B cell (primary cell): ENCODE measurements at regions not wholly inside any gene's neighbourhood (a gene's known extent, or its start where the extent isn't known, plus 50 kb on each side); places are given as distances from the start of the nearest gene placed in this dataset.

Experiments used
- ATAC-seq: fragments of 200-7000 bp; cut with Tn5 transposase; one replicate; pipeline ENCODE4 v1.10.0; 2021; ENCODE audit warnings: low read depth, mild to moderate bottlenecking, moderate number of reproducible peaks, moderate library complexity
- CTCF ChIA-PET: fragments of 350-600 bp; sonication (Branson Sonifier 250); formaldehyde crosslinking; loops from one replicate; lab custom pipeline; 2021; ENCODE audit warnings: antibody characterized with exemption, inconsistent platforms; lab: Charles Lee
- POLR2A ChIA-PET: fragments of 350-600 bp; sonication (Branson Sonifier 250); formaldehyde crosslinking; loops from one replicate; lab custom pipeline; 2021; ENCODE audit warnings: antibody characterized with exemption; lab: Charles Lee
- DNase-seq: peaks from one replicate; pipeline ENCODE4 v3.0.0; 2013
- H2AFZ ChIP-seq: 2 replicates; pipeline ENCODE4 v1.6.1; 2012; ENCODE audit warnings: mild to moderate bottlenecking, low read depth, low read length; ENCODE audit not compliant: insufficient read depth, poor library complexity, severe bottlenecking
- H3K27ac ChIP-seq, 2 donors: 1 replicate in 1 of 2; 2 replicates in 1 of 2; pipeline ENCODE4 v1.5.1; 2012 to 2013; ENCODE audit warnings: low read length in 2 of 2, mild to moderate bottlenecking in 2 of 2, moderate library complexity in 1 of 2
- H3K27me3 ChIP-seq, 4 experiments: fragments of 200-600 bp in 1 of 4; sonication (generic) in 1 of 4; replicated peaks in 1 of 4; 1 replicate in 2 of 4; 2 replicates in 2 of 4; pipeline versions ENCODE4 v1.6.1 to v1.7.0; 2013 to 2016; ENCODE audit warnings: low read length in 3 of 4, mild to moderate bottlenecking in 2 of 4, mixed read lengths in 1 of 4, moderate library complexity in 1 of 4; ENCODE audit not compliant: insufficient read depth in 4 of 4, control insufficient read depth in 3 of 4; ENCODE audit errors: control extremely low read depth in 1 of 4
- H3K36me3 ChIP-seq, 2 experiments: replicated peaks in 1 of 2; 1 replicate in 1 of 2; 2 replicates in 1 of 2; pipeline versions ENCODE4 v1.6.1 to v1.7.1; 2013; ENCODE audit warnings: low read length in 1 of 2; ENCODE audit not compliant: insufficient read depth in 2 of 2, control insufficient read depth in 1 of 2; ENCODE audit errors: control extremely low read depth in 1 of 2, extremely low read depth in 1 of 2
- H3K4me1 ChIP-seq, 2 donors: fragments of 200-600 bp in 1 of 2; sonication (generic) in 1 of 2; 1 replicate in 1 of 2; 2 replicates in 1 of 2; pipeline versions ENCODE4 v1.5.1 to v1.6.1; 2013 to 2017; ENCODE audit warnings: low read length in 2 of 2; ENCODE audit not compliant: control insufficient read depth in 2 of 2, insufficient read depth in 2 of 2
- H3K4me2 ChIP-seq: replicated peaks from 2 replicates; pipeline ENCODE3; 2012; ENCODE audit warnings: mild to moderate bottlenecking, low read depth, low read length; ENCODE audit not compliant: poor library complexity, severe bottlenecking
- H3K4me3 ChIP-seq, 5 experiments: fragments of 200-600 bp in 1 of 5; sonication (generic) in 1 of 5; 1 replicate in 3 of 5; 2 replicates in 2 of 5; pipeline versions ENCODE4 v1.5.1 to v1.7.0; 2011 to 2016; ENCODE audit warnings: low read length in 4 of 5, mild to moderate bottlenecking in 4 of 5, low read depth in 2 of 5, control low read depth in 1 of 5, moderate library complexity in 1 of 5; ENCODE audit not compliant: insufficient read depth in 1 of 5; ENCODE audit errors: control extremely low read depth in 1 of 5, extremely low read depth in 1 of 5
- H3K79me2 ChIP-seq: fragments of 200-600 bp; sonication (generic); one replicate; pipeline ENCODE4 v1.6.0; 2016; ENCODE audit warnings: low read length; ENCODE audit not compliant: control insufficient read depth, insufficient read depth
- H3K9ac ChIP-seq: fragments of 200-600 bp; sonication (generic); 2 replicates; pipeline ENCODE4 v1.6.1; 2017; ENCODE audit warnings: mild to moderate bottlenecking, low read length, moderate library complexity
- H3K9me3 ChIP-seq, 3 donors: one replicate each; pipeline versions ENCODE4 v1.6.1 to v1.7.1; 2013; ENCODE audit warnings: low read length in 2 of 3; ENCODE audit not compliant: control insufficient read depth in 2 of 3, insufficient read depth in 1 of 3; ENCODE audit errors: control extremely low read depth in 1 of 3
- H4K20me1 ChIP-seq: 2 replicates; pipeline ENCODE4 v1.6.0; 2012; ENCODE audit warnings: mild to moderate bottlenecking, low read length; ENCODE audit not compliant: insufficient read depth, control insufficient read depth, poor library complexity, severe bottlenecking
- H3K27ac Mint-ChIP-seq: one replicate; pipeline ENCODE4 v1.8.0; 2021; ENCODE audit warnings: mixed read lengths
- H3K27me3 Mint-ChIP-seq: one replicate; pipeline ENCODE4 v1.8.0; 2021; ENCODE audit warnings: mixed read lengths
- H3K4me1 Mint-ChIP-seq: one replicate; pipeline ENCODE4 v1.8.0; 2021; ENCODE audit warnings: mixed read lengths
- H3K4me3 Mint-ChIP-seq: one replicate; pipeline ENCODE4 v1.8.0; 2021; ENCODE audit warnings: mixed read lengths
- H3K9me3 Mint-ChIP-seq: one replicate; pipeline ENCODE4 v1.8.0; 2022; ENCODE audit warnings: mixed read lengths; ENCODE audit not compliant: insufficient read depth
- EZH2 ChIP-seq: IDR thresholded peaks from 2 replicates; pipeline ENCODE4 v1.6.1; 2012; ENCODE audit warnings: borderline replicate concordance, low read depth, mild to moderate bottlenecking, moderate library complexity, low read length; ENCODE audit not compliant: insufficient read depth, poor library complexity, severe bottlenecking
- WGBS: methylation state at CpG from one replicate; pipeline ENCODE4 v1.1.5; 2013; ENCODE audit warnings: missing lambda C conversion rate; ENCODE audit not compliant: insufficient coverage; 5-methylcytosine and 5-hydroxymethylcytosine counted together
- intact Hi-C: fragments of 100-400 bp; cut with micrococcal nuclease; formaldehyde crosslinking; loops from one replicate; pipeline ENCODE4 v1.10.0; 2022
- TF ChIP-seq, protein P1 (sequence below): fragments of 200-600 bp; IDR thresholded peaks from one replicate; pipeline ENCODE4 v1.8.0; 2022; ENCODE audit warnings: antibody characterized with exemption, mild to moderate bottlenecking

DNA sequence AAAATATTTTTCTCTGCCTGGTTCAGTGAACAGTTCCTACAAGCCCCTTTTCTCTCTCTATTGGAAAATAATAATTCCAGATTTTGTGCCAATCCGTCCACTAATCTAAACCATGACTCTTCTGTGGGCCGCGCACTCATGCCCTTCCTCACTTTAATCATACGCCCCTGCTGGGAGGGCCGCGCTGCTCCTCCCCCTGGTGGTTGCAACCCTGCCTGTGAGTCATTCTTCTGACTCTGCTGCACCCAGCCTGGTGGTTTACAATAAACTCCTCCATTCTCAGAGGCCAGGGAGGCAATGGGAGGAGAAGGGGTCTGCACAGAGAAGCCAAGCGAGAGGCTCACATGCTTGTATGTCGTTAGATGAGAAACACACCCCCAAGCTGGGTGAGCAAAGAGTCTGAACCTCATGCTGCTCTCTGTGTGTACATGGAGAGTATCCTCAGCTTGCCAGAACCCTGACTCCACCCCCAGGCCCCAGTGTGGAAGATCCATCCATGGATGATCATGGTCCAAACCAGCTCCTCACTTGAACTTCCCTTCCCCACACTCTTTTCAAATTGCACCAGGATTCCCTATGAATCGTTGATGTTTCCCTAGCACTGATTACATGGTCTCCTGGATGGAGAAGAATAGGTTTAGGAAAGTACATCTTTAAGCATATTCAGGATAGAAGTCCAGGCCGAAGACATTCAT lies 228.9 kb downstream of the ANKRD30B start:
- DNase-seq (no peak), ATAC-seq (no peak)
- H3K4me2 ChIP-seq: no peak overlapping the region
- peaks cover 0 to 6% (median 0%) of the 10 kb centered on the region in 3 donors for H3K9me3 ChIP-seq
- no peak overlapping the region for H2AFZ ChIP-seq
- H3K4me3 Mint-ChIP-seq: no peak overlapping the region
- no peaks in the 10 kb centered on the region for H3K4me1 ChIP-seq
- H3K79me2 ChIP-seq: no peaks in the 10 kb centered on the region
- intact Hi-C loops: no loop called here
- TF ChIP-seq EZH2: no peak
- TF ChIP-seq, protein P1, sequence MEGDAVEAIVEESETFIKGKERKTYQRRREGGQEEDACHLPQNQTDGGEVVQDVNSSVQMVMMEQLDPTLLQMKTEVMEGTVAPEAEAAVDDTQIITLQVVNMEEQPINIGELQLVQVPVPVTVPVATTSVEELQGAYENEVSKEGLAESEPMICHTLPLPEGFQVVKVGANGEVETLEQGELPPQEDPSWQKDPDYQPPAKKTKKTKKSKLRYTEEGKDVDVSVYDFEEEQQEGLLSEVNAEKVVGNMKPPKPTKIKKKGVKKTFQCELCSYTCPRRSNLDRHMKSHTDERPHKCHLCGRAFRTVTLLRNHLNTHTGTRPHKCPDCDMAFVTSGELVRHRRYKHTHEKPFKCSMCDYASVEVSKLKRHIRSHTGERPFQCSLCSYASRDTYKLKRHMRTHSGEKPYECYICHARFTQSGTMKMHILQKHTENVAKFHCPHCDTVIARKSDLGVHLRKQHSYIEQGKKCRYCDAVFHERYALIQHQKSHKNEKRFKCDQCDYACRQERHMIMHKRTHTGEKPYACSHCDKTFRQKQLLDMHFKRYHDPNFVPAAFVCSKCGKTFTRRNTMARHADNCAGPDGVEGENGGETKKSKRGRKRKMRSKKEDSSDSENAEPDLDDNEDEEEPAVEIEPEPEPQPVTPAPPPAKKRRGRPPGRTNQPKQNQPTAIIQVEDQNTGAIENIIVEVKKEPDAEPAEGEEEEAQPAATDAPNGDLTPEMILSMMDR: no peak
- H3K36me3 ChIP-seq: no peaks in the 10 kb centered on the region
- H3K9me3 Mint-ChIP-seq: no peaks in the 10 kb centered on the region
- no peaks in the 10 kb centered on the region for H3K27me3 ChIP-seq
- WGBS: 89% methylated on average over 7 of the region's 10 CpGs
- no peaks in the 10 kb centered on the region for H4K20me1 ChIP-seq
- no peak overlapping the region for H3K27ac ChIP-seq
- H3K9ac ChIP-seq: no peak overlapping the region
- H3K4me1 Mint-ChIP-seq: no peaks in the 10 kb centered on the region
- ChIA-PET CTCF (no interaction called here), POLR2A (no interaction called here)
- no peaks in the 10 kb centered on the region for H3K27me3 Mint-ChIP-seq
- H3K27ac Mint-ChIP-seq: no peak overlapping the region
- H3K4me3 ChIP-seq: no peak overlapping the region

DNA sequence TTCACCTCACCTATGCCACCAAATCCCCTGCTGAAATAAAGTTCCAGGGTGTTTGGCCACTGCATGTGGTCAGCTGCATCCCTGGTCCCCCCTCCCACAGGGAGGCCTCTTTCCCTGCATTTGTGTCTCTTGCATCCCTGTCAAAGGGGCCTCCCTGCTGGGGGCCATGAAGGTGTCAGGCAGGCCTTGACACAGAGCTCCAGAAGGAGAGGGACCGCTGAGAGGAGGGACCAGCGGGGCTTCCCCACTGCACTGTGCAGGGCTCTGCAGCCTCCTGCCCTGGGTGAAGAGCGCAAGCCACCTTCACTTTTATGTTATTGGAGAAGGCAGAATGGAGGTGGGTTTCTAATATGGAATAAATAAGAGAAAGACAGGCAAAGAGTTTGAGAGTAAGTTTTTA lies 230.2 kb downstream of the ANKRD30B start:
- H2AFZ ChIP-seq: no peak overlapping the region
- no peak overlapping the region for H3K4me3 ChIP-seq
- H3K9me3 ChIP-seq: peaks cover 0 to 6% (median 1%) of the 10 kb centered on the region in 3 donors
- no peaks in the 10 kb centered on the region for H3K9me3 Mint-ChIP-seq
- intact Hi-C loops: no loop called here
- H3K4me1 ChIP-seq: no peaks in the 10 kb centered on the region
- 76% methylated on average over 2 of the region's 3 CpGs for WGBS
- H3K4me1 Mint-ChIP-seq: no peaks in the 10 kb centered on the region
- ATAC-seq (no peak), DNase-seq (no peak)
- H3K9ac ChIP-seq: no peak overlapping the region
- no peak for TF ChIP-seq EZH2
- TF ChIP-seq, protein P1: no peak
- H3K27me3 Mint-ChIP-seq: no peaks in the 10 kb centered on the region
- no peak overlapping the region for H3K27ac ChIP-seq
- H3K27ac Mint-ChIP-seq: no peak overlapping the region
- H4K20me1 ChIP-seq: no peaks in the 10 kb centered on the region
- no peaks in the 10 kb centered on the region for H3K27me3 ChIP-seq
- CTCF ChIA-PET: no interaction called here
- POLR2A ChIA-PET: no interaction called here
- no peaks in the 10 kb centered on the region for H3K36me3 ChIP-seq
- no peak overlapping the region for H3K4me2 ChIP-seq
- no peak overlapping the region for H3K4me3 Mint-ChIP-seq
- H3K79me2 ChIP-seq: no peaks in the 10 kb centered on the region
